ENCODE measurements at regions not wholly inside any gene's neighbourhood (a gene's known extent, or its start where the extent isn't known, plus 50 kb on each side); places are given as distances from the start of the nearest gene placed in this dataset.

DNA sequence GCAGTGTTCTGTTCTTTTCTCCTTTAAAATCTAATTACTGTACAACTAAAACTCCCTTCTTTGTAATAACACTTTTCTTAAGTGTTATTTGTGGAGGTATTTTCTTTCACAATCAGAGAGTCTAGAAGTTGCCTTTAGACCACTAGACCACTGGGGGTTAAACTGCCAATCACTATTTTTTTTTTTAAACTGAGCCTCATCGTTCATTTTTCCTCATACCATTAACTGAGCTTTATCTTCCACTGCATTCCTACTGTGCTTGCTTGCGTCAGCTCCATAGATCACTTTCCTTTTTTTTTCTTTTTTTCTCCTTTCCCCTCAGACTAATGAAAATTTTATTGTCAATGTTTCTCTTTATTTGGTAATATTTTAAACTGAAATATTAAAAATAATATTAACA, 310.6 kb downstream of the PDHA2 start:
- TF ChIP-seq, protein P1, sequence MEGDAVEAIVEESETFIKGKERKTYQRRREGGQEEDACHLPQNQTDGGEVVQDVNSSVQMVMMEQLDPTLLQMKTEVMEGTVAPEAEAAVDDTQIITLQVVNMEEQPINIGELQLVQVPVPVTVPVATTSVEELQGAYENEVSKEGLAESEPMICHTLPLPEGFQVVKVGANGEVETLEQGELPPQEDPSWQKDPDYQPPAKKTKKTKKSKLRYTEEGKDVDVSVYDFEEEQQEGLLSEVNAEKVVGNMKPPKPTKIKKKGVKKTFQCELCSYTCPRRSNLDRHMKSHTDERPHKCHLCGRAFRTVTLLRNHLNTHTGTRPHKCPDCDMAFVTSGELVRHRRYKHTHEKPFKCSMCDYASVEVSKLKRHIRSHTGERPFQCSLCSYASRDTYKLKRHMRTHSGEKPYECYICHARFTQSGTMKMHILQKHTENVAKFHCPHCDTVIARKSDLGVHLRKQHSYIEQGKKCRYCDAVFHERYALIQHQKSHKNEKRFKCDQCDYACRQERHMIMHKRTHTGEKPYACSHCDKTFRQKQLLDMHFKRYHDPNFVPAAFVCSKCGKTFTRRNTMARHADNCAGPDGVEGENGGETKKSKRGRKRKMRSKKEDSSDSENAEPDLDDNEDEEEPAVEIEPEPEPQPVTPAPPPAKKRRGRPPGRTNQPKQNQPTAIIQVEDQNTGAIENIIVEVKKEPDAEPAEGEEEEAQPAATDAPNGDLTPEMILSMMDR (IDR thresholded peaks at IDR 0.05; ENCODE audit: insufficient read depth, low read length) = no peak
- H3K4me3 ChIP-seq (ENCODE audit: low read depth, low read length) = no peak overlapping the region
- no peak for DNase-seq (ENCODE audit: low read depth)

DNA sequence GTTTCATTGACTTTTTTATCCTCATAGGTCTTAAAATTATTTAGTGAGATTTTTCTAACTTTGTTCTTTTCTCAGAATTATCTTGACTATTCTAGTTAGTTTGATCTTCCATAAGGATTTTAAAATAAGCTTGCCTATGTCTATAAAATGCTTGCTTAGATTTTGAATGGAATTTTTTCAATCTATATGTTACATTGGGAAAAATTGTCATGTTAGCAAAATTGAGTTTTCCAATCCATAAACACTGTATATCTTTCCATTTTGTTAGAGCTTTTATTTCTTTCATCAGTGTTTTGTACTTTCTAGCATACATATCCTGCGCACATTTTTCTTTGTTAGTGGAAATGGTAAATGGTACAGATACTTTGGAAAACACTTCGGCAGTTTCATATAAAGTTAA, 312.9 kb downstream of the PDHA2 start:
- no peak for DNase-seq (ENCODE audit: low read depth)
- H3K4me3 ChIP-seq (ENCODE audit: low read depth, low read length) = no peak overlapping the region
- TF ChIP-seq, protein P1 (IDR thresholded peaks at IDR 0.05; ENCODE audit: insufficient read depth, low read length) = no peak

DNA sequence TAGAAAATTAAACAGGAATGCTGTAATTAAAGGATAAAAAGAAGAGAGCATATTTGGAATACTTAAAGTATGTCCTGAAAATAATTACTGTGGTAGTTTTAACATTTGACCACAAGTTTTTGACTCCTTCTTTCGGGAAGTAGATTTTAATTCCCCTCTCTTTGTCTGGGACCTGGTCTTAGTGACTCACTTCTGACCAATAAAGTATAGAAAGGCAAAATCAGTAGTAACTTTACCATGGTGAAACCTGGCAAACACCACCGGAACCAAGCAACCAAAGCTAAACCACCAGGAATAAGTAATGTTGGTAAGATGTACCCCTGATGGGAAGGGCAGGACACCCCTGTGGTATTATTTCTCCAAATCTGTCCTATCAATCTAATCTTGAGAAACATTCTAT, 314.8 kb downstream of the PDHA2 start:
- no peak for DNase-seq (ENCODE audit: low read depth)
- TF ChIP-seq, protein P1 (IDR thresholded peaks at IDR 0.05; ENCODE audit: insufficient read depth, low read length) = no peak
- no peak overlapping the region for H3K4me3 ChIP-seq (ENCODE audit: low read depth, low read length)

- H3K4me3 ChIP-seq (ENCODE audit: low read depth, low read length) = no peak overlapping the region
- peak; percentile 2 for DNase-seq (ENCODE audit: low read depth)
- TF ChIP-seq, protein P1 (IDR thresholded peaks at IDR 0.05; ENCODE audit: insufficient read depth, low read length) = no peak
Observed at GRCh38 chr4:96162636-96163035, 322.7 kb downstream of the PDHA2 start.

DNA sequence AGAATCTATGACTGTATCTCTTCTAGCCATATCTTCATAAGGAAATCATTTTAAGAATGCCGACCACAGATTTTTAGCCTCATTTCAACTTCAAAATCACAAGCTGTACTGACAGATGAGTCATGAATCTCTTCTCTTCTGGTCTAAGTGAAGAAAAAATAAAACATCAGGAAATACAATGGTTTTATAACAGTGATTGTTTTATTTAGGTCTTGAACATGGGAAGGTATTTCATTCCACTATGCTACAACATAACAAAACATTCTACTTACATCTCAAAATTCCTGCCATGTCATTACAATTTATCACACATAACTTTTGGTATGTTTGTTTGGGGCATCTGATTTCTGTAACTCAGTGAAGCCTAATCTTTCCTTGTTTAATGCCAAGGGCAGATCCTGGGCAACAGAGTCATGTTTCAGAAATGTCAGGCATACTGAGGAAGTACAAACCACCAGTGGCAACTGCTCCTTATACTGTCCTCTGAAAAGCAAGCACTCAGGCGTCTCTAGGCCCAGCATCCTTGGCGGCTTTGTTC, 325.0 kb downstream of the PDHA2 start:
- TF ChIP-seq, protein P1 (IDR thresholded peaks at IDR 0.05; ENCODE audit: insufficient read depth, low read length) = no peak
- H3K4me3 ChIP-seq (ENCODE audit: low read depth, low read length) = no peak overlapping the region
- peak; percentile 32 for DNase-seq (ENCODE audit: low read depth)

DNA sequence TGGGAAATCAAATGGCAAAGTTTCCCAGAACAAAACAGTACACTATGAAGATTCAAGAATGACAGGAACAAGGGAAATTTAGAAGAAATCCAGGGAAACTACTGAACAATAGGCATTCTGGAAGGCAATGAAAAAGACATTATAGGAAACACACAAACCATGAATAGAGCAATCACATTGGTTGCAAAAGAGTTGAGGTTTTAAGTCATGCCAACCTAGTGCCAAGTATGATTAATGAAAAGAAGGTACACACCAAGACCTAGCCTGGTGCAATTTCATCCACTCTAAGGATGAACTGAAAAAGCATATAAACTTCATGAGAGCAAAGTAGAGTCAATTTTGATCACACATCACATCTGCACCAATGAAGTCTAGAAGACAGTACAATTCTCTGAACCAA, 326.9 kb downstream of the PDHA2 start:
- H3K4me3 ChIP-seq (ENCODE audit: low read depth, low read length) = no peak overlapping the region
- TF ChIP-seq, protein P1 (IDR thresholded peaks at IDR 0.05; ENCODE audit: insufficient read depth, low read length) = no peak
- DNase-seq (ENCODE audit: low read depth) = no peak

DNA sequence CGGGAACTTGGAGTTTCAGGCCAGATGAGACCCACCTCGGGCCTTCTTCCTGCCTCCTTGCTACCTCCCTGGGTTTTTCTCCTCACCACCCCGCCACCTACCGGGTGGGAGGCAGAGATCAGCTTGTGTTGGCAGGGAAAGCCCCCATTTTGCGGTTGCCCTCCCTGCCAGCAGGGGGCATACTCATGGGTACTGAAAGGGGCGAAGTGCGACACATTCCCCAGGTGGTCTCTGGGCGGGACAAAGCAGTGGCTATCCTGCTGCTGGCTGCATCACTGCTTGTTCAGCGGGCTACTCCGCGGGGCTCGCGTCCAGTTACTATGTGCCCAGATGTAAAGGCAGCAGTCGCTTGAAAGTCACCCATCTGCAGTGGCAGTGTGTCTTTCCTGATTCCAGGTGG, 330.3 kb downstream of the PDHA2 start:
- DNase-seq (ENCODE audit: low read depth) = no peak
- H3K4me3 ChIP-seq (ENCODE audit: low read depth, low read length) = no peak overlapping the region
- TF ChIP-seq, protein P1 (IDR thresholded peaks at IDR 0.05; ENCODE audit: insufficient read depth, low read length) = no peak

All from fibroblast of the aortic adventitia (primary cell).